ENCODE measurements at regions not wholly inside any gene's neighbourhood (a gene's known extent, or its start where the extent isn't known, plus 50 kb on each side); places are given as distances from the start of the nearest gene placed in this dataset.

DNA sequence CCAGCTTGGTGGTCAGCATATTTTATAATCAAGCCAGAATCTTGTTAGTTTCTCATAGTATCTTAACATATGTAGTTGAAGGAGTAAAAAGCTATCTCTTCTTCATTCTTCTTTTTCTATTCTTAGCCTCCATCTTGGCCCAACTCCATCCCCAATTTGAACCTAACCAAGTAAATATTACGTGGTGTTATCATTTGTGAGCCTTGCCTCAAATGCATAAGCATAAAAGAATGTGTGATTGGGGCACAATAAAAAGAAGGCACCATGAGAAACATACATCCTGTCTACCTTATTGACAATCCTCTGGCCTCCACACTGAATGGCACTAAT lies 181.4 kb upstream of the BMP4 start:
- no peaks in the 10 kb centered on the region for H4K20me1 ChIP-seq (ENCODE audit: insufficient read depth, low read length)
- no peaks in the 10 kb centered on the region for H3K36me3 ChIP-seq (replicated peaks in 1 of 2; ENCODE audit: control insufficient read depth in 1 of 2, insufficient read depth in 2 of 2, low read length in 2 of 2)
- H2AFZ ChIP-seq (ENCODE audit: insufficient read depth, low read depth, low read length, poor library complexity, severe bottlenecking), result no peak overlapping the region
- H3K27ac Mint-ChIP-seq, result no peak overlapping the region
- no peak overlapping the region for H3K4me3 Mint-ChIP-seq
- no peak overlapping the region for H3K4me2 ChIP-seq (replicated peaks; ENCODE audit: extremely low read depth, low read length, poor library complexity, severe bottlenecking)
- H3K79me2 ChIP-seq (ENCODE audit: insufficient read depth, low read length), result no peaks in the 10 kb centered on the region
- no peaks in the 10 kb centered on the region for H3K4me1 Mint-ChIP-seq
- TF ChIP-seq, protein P1, sequence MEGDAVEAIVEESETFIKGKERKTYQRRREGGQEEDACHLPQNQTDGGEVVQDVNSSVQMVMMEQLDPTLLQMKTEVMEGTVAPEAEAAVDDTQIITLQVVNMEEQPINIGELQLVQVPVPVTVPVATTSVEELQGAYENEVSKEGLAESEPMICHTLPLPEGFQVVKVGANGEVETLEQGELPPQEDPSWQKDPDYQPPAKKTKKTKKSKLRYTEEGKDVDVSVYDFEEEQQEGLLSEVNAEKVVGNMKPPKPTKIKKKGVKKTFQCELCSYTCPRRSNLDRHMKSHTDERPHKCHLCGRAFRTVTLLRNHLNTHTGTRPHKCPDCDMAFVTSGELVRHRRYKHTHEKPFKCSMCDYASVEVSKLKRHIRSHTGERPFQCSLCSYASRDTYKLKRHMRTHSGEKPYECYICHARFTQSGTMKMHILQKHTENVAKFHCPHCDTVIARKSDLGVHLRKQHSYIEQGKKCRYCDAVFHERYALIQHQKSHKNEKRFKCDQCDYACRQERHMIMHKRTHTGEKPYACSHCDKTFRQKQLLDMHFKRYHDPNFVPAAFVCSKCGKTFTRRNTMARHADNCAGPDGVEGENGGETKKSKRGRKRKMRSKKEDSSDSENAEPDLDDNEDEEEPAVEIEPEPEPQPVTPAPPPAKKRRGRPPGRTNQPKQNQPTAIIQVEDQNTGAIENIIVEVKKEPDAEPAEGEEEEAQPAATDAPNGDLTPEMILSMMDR (IDR thresholded peaks at IDR 0.05), result no peak
- no peaks in the 10 kb centered on the region for H3K27me3 ChIP-seq (ENCODE audit: control insufficient read depth in 2 of 2, insufficient read depth in 2 of 2, low read length in 2 of 2)
- intact Hi-C loops (cut with micrococcal nuclease), result no loop called here
- H3K9me3 Mint-ChIP-seq, result peaks cover 2 to 8% (median 5%) of the 10 kb centered on the region in 7 donors
- no peak for DNase-seq
- H3K36me3 Mint-ChIP-seq, result no peaks in the 10 kb centered on the region
- peaks cover 0 to 5% (median 2%) of the 10 kb centered on the region in 3 donors for H3K27me3 Mint-ChIP-seq (ENCODE audit: low read depth in 3 of 3)
- H3K4me3 ChIP-seq (replicated peaks in 1 of 3; ENCODE audit: low read depth in 2 of 3, low read length in 3 of 3), result no peak overlapping the region
- no peak overlapping the region for H3K27ac ChIP-seq (ENCODE audit: low read depth in 1 of 2, low read length in 2 of 2)
- H3K9me3 ChIP-seq (replicated peaks in 1 of 2; ENCODE audit: control insufficient read depth in 1 of 2, insufficient read depth in 1 of 2, low read length in 2 of 2), result no peaks in the 10 kb centered on the region
- no CpG with 5 or more reads among the region's 1 CpG for WGBS (ENCODE audit: insufficient coverage)
- H3K9ac ChIP-seq (ENCODE audit: insufficient read depth, low read length, poor library complexity, severe bottlenecking), result no peak overlapping the region
- no peaks in the 10 kb centered on the region for H3K4me1 ChIP-seq (ENCODE audit: control insufficient read depth in 1 of 2, insufficient read depth in 2 of 2, low read length in 2 of 2)

DNA sequence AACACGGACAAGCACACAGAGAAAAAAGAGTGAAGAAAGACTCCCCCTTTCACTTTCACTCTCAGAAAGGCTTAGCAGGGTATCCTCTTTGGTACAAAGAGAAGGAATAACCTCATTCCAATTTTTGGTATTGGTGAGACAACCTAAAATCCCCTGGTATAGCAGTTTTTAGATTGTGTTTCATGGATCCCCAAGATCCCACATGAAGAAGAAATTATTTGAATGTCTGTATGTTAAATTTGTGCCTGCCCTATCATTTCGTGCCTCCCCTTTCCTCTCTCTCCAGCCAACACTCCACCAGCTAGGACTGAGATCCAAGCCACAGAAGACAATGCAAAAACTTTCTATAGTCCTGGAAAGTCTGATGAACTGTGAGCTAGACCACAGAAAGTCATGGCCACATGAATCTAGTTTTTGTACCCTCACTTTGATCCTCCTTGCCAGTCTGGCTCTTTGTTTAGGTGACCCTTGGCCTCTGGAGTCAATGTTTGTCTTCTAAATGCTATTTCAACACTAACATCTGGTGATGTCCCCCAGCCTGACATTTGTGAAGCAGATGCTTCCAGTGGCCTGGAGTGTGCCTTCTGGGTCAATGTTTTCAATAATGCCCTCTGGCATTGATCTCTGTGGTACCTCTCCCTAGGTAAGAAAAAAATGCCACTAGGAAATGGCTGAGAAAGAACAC lies 181.9 kb upstream of the BMP4 start:
- H3K9ac ChIP-seq (ENCODE audit: insufficient read depth, low read length, poor library complexity, severe bottlenecking), result no peak overlapping the region
- no peak overlapping the region for H3K27ac ChIP-seq (ENCODE audit: low read depth in 1 of 2, low read length in 2 of 2)
- no peaks in the 10 kb centered on the region for H4K20me1 ChIP-seq (ENCODE audit: insufficient read depth, low read length)
- H3K4me2 ChIP-seq (replicated peaks; ENCODE audit: extremely low read depth, low read length, poor library complexity, severe bottlenecking), result no peak overlapping the region
- no peak overlapping the region for H3K4me3 Mint-ChIP-seq
- H3K27ac Mint-ChIP-seq, result no peak overlapping the region
- no peaks in the 10 kb centered on the region for H3K79me2 ChIP-seq (ENCODE audit: insufficient read depth, low read length)
- peaks cover 2 to 9% (median 5%) of the 10 kb centered on the region in 7 donors for H3K9me3 Mint-ChIP-seq
- H3K27me3 ChIP-seq (ENCODE audit: control insufficient read depth in 2 of 2, insufficient read depth in 2 of 2, low read length in 2 of 2), result no peaks in the 10 kb centered on the region
- no peaks in the 10 kb centered on the region for H3K4me1 Mint-ChIP-seq
- intact Hi-C loops (cut with micrococcal nuclease), result no loop called here
- no peak overlapping the region for H2AFZ ChIP-seq (ENCODE audit: insufficient read depth, low read depth, low read length, poor library complexity, severe bottlenecking)
- peaks cover 0 to 5% (median 2%) of the 10 kb centered on the region in 3 donors for H3K27me3 Mint-ChIP-seq (ENCODE audit: low read depth in 3 of 3)
- DNase-seq, result no peak
- no peaks in the 10 kb centered on the region for H3K36me3 Mint-ChIP-seq
- no peaks in the 10 kb centered on the region for H3K4me1 ChIP-seq (ENCODE audit: control insufficient read depth in 1 of 2, insufficient read depth in 2 of 2, low read length in 2 of 2)
- TF ChIP-seq, protein P1 (IDR thresholded peaks at IDR 0.05), result no peak
- no peak overlapping the region for H3K4me3 ChIP-seq (replicated peaks in 1 of 3; ENCODE audit: low read depth in 2 of 3, low read length in 3 of 3)
- no peaks in the 10 kb centered on the region for H3K36me3 ChIP-seq (replicated peaks in 1 of 2; ENCODE audit: control insufficient read depth in 1 of 2, insufficient read depth in 2 of 2, low read length in 2 of 2)
- no peaks in the 10 kb centered on the region for H3K9me3 ChIP-seq (replicated peaks in 1 of 2; ENCODE audit: control insufficient read depth in 1 of 2, insufficient read depth in 1 of 2, low read length in 2 of 2)
- WGBS (ENCODE audit: insufficient coverage), result no CpG with 5 or more reads among the region's 2 CpGs

All from CD14-positive monocyte (primary cell).